ENCODE measurements at regions not wholly inside any gene's neighbourhood (a gene's known extent, or its start where the extent isn't known, plus 50 kb on each side); places are given as distances from the start of the nearest gene placed in this dataset.

GRCh38 chr3:87733671-87734367 lies 325.0 kb downstream of the CGGBP1 start:
- Mint-ChIP-seq H3K27ac (ENCODE audit: unreplicated experiment) (peak overlapping the region; percentile 74), H3K4me1 (ENCODE audit: low read depth, unreplicated experiment) (peaks cover 6% of the 10 kb centered on the region), H3K9me3 (ENCODE audit: unreplicated experiment) (no peaks in the 10 kb centered on the region), H3K36me3 (ENCODE audit: insufficient read depth, unreplicated experiment) (no peaks in the 10 kb centered on the region), H3K4me3 (ENCODE audit: unreplicated experiment) (no peak overlapping the region), H3K27me3 (ENCODE audit: insufficient read depth, unreplicated experiment) (no peaks in the 10 kb centered on the region)
- BruUV-seq (replicated peaks), result no TSS peak
- H3K9me3 ChIP-seq, result no peaks in the 10 kb centered on the region
- no peak overlapping the region for H3K4me3 ChIP-seq (ENCODE audit: low read depth, low read length)
- no peaks in the 10 kb centered on the region for H3K27me3 ChIP-seq (replicated peaks; ENCODE audit: control insufficient read depth, insufficient read depth, low read length)
- no peaks in the 10 kb centered on the region for H3K36me3 ChIP-seq (ENCODE audit: control insufficient read depth, insufficient read depth, low read length)
- TF ChIP-seq CTCF (IDR thresholded peaks at IDR 0.05; ENCODE audit: insufficient read depth in 1 of 2, low read depth in 1 of 2, low read length in 1 of 2, severe bottlenecking in 1 of 2, unreplicated experiment in 1 of 2), result no peak
- peak; percentile 36 to 39 for DNase-seq
- ChIA-PET CTCF (no interaction called here), POLR2A (no interaction called here)
- intact Hi-C loops (cut with micrococcal nuclease; ENCODE audit: unreplicated experiment), result no loop called here
- H3K4me1 ChIP-seq, result peaks cover 8% of the 10 kb centered on the region; the same call in 1 of the 2 replicates

DNA sequence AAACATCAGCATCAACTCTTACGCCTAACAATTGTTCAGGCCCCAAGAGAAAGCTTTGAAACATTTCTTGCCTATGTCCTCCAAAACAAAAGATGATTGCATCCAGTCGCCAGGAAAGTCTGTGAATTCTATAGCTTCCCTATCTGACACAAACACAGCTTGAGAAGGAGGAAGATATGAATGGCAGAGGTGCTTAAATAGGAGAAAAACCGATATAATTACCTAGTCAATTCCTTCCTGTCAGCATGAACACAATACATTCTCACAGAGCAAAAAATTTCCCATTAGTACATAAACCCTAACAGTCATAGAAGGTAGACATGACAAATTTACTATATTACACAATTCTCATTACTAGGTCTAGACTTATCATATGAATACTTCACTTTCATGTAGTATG lies 326.5 kb downstream of the CGGBP1 start:
- H3K4me1 ChIP-seq, result peaks cover 8% of the 10 kb centered on the region; the same call in 1 of the 2 replicates
- no peak overlapping the region for H3K27ac Mint-ChIP-seq (ENCODE audit: unreplicated experiment)
- H3K27me3 ChIP-seq (replicated peaks; ENCODE audit: control insufficient read depth, insufficient read depth, low read length), result no peaks in the 10 kb centered on the region
- H3K4me3 Mint-ChIP-seq (ENCODE audit: unreplicated experiment), result no peak overlapping the region
- H3K36me3 Mint-ChIP-seq (ENCODE audit: insufficient read depth, unreplicated experiment), result no peaks in the 10 kb centered on the region
- H3K27me3 Mint-ChIP-seq (ENCODE audit: insufficient read depth, unreplicated experiment), result no peaks in the 10 kb centered on the region
- H3K4me1 Mint-ChIP-seq (ENCODE audit: low read depth, unreplicated experiment), result peaks cover 6% of the 10 kb centered on the region
- POLR2A ChIA-PET, result no interaction called here
- H3K9me3 ChIP-seq, result no peaks in the 10 kb centered on the region
- no peaks in the 10 kb centered on the region for H3K36me3 ChIP-seq (ENCODE audit: control insufficient read depth, insufficient read depth, low read length)
- no peak overlapping the region for H3K4me3 ChIP-seq (ENCODE audit: low read depth, low read length)
- no TSS peak for BruUV-seq (replicated peaks)
- no peak for DNase-seq
- no peak for TF ChIP-seq CTCF (IDR thresholded peaks at IDR 0.05; ENCODE audit: insufficient read depth in 1 of 2, low read depth in 1 of 2, low read length in 1 of 2, severe bottlenecking in 1 of 2, unreplicated experiment in 1 of 2)
- CTCF ChIA-PET, result no interaction called here
- H3K9me3 Mint-ChIP-seq (ENCODE audit: unreplicated experiment), result no peaks in the 10 kb centered on the region
- intact Hi-C loops (cut with micrococcal nuclease; ENCODE audit: unreplicated experiment), result no loop called here

DNA sequence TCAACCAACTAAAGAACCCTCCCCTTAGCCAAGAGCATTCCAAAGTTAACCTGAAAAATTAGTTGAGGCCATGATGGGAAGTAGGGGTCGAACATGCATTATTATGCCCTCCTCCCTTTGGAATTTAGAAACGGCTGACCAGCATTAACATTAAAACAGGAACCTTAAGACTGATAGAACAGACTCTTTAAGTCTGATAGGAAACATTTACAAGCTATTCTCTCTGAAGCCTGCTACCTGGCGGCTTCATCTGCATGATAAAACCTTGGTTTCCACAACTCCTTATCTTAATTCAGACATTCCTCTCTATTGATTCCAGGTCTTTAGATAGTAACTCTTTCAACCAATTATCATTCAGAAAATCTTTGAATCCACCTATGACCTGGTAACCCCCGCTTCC lies 331.0 kb downstream of the CGGBP1 start:
- CTCF ChIA-PET, result no interaction called here
- BruUV-seq (replicated peaks), result no TSS peak
- no peaks in the 10 kb centered on the region for H3K27me3 ChIP-seq (replicated peaks; ENCODE audit: control insufficient read depth, insufficient read depth, low read length)
- no peaks in the 10 kb centered on the region for H3K36me3 Mint-ChIP-seq (ENCODE audit: insufficient read depth, unreplicated experiment)
- intact Hi-C loops (cut with micrococcal nuclease; ENCODE audit: unreplicated experiment), result no loop called here
- no peak for TF ChIP-seq CTCF (IDR thresholded peaks at IDR 0.05; ENCODE audit: insufficient read depth in 1 of 2, low read depth in 1 of 2, low read length in 1 of 2, severe bottlenecking in 1 of 2, unreplicated experiment in 1 of 2)
- H3K4me1 Mint-ChIP-seq (ENCODE audit: low read depth, unreplicated experiment), result no peaks in the 10 kb centered on the region
- no peak overlapping the region for H3K4me3 ChIP-seq (ENCODE audit: low read depth, low read length)
- H3K27ac Mint-ChIP-seq (ENCODE audit: unreplicated experiment), result no peak overlapping the region
- POLR2A ChIA-PET, result no interaction called here
- H3K27me3 Mint-ChIP-seq (ENCODE audit: insufficient read depth, unreplicated experiment), result no peaks in the 10 kb centered on the region
- no peak overlapping the region for H3K4me3 Mint-ChIP-seq (ENCODE audit: unreplicated experiment)
- no peaks in the 10 kb centered on the region for H3K9me3 Mint-ChIP-seq (ENCODE audit: unreplicated experiment)
- DNase-seq, result no peak
- H3K4me1 ChIP-seq, result no peaks in the 10 kb centered on the region
- H3K9me3 ChIP-seq, result no peaks in the 10 kb centered on the region
- no peaks in the 10 kb centered on the region for H3K36me3 ChIP-seq (ENCODE audit: control insufficient read depth, insufficient read depth, low read length)

All from Caco-2 (cell line).